HEK293T (cell line): ENCODE measurements at regions not wholly inside any gene's neighbourhood (a gene's known extent, or its start where the extent isn't known, plus 50 kb on each side); places are given as distances from the start of the nearest gene placed in this dataset.

Experiments
- CTBP1 ChIP-seq: fragments of 450-650 bp; IDR thresholded peaks from 2 replicates; pipeline ENCODE4 v1.6.1; 2016; ENCODE audit warnings: borderline replicate concordance
- HDGF ChIP-seq: fragments of 450-650 bp; IDR thresholded peaks from 2 replicates; pipeline ENCODE4 v1.6.1; 2017; ENCODE audit warnings: antibody characterized with exemption, borderline replicate concordance
- SP1 ChIP-seq: fragments of 450-650 bp; IDR thresholded peaks from 2 replicates; pipeline ENCODE4 v1.6.1; 2017

DNA sequence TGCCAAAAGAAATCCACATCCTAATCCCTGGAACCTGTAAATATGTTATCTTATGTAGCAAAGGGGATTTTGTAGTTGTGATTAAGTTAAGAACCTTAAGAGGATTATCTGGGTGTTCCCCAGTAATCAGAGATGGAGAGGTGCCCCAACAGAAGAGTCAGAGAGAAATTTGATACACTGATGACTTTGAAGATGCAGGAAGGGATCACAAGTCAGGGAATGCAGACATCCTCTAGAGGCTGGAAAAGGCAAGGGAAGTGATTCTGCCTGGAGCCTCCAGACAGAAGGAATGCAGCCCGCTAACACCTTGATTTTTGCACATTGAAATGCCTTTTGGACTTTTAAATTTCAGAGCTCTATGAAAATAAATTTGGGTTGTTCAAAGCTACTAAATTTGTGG lies 531.7 kb downstream of the DNAJB9 start:
- no peak for TF ChIP-seq SP1
- no peak for TF ChIP-seq HDGF
- no peak for TF ChIP-seq CTBP1
